ENCODE measurements at regions not wholly inside any gene's neighbourhood (a gene's known extent, or its start where the extent isn't known, plus 50 kb on each side); places are given as distances from the start of the nearest gene placed in this dataset.
A peak's percentile ranks its signal among the peaks of the same experiment; 100 is the strongest.

- DNase-seq: no peak
These were observed 68.6 kb upstream of the PALMD start for GRCh38 chr1:99577313-99577712.

GRCh38 chr1:99579691-99580172 lies 66.2 kb upstream of the PALMD start:
- no peak for DNase-seq

- no peak for DNase-seq
These were observed 65.5 kb upstream of the PALMD start for GRCh38 chr1:99580451-99580850.

GRCh38 chr1:99587008-99587407 lies 58.9 kb upstream of the PALMD start:
- no peak for DNase-seq

- DNase-seq: no peak
These were observed 56.7 kb upstream of the PALMD start for GRCh38 chr1:99589186-99589636.

- peak; percentile 62 for DNase-seq
These were observed 55.2 kb upstream of the PALMD start for GRCh38 chr1:99590578-99591209.

- DNase-seq: no peak
These were observed 54.0 kb upstream of the PALMD start for GRCh38 chr1:99591886-99592285.

GRCh38 chr1:99594205-99594604 lies 51.7 kb upstream of the PALMD start:
- DNase-seq: no peak

- no peak for DNase-seq
These were observed 50.9 kb upstream of the PALMD start for GRCh38 chr1:99595041-99595440.

- DNase-seq: no peak
These were observed 50.5 kb upstream of the PALMD start for GRCh38 chr1:99595441-99595840.

Measured in COR-L47 (cell line).